ENCODE measurements at regions not wholly inside any gene's neighbourhood (a gene's known extent, or its start where the extent isn't known, plus 50 kb on each side); places are given as distances from the start of the nearest gene placed in this dataset.

DNA sequence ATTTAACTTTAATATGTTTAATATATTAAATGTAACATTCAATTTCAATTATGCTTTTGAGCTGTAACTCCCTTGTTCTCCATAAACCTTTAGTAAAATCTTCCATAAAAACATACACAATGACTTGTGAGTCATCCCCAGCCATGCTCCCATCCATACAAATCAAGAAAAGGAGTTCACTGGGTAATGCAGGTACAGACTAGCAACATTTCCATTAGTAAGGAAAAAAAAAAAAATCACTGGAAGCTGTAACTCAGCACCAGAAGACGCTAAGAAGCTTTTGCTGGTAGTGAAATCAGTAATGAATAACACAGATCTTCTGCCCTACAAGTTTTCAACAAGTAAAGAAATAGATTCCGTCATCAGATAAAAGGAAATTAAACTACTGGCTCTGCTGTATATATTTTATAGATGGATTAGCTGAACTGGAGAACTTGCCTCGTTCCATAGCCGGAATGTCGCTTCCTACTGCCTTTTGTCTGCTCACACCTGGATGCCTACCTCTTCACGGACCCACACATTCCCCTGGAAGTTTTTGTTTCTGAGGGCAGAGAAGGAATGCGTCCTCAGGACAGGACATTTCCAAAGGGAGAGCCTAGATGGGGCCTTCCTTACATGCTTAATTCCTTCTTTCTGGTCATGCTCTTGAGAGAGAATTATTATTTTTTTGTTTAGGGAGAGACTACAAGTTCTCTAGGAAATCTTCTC lies 298.4 kb upstream of the ANKRD50 start:
- Histone ChIP-seq H3K9me3 (replicated peaks; ENCODE audit: control insufficient read depth, insufficient read depth, low read depth, low read length) (no peaks in the 10 kb centered on the region; the same call in 1 of the 2 replicates), H3K9me1 (ENCODE audit: control insufficient read depth, insufficient read depth, low read length) (no peaks in the 10 kb centered on the region), H3K27ac (ENCODE audit: extremely low read depth, low read depth, low read length) (no peak overlapping the region), H2AFZ (ENCODE audit: low read depth, low read length) (no peak overlapping the region), H3K36me3 (ENCODE audit: control insufficient read depth, insufficient read depth, low read length) (no peaks in the 10 kb centered on the region), H3K9ac (ENCODE audit: insufficient read depth in 1 of 2, low read depth in 2 of 2, low read length in 2 of 2) (no peak overlapping the region), H3K27me3 (ENCODE audit: control insufficient read depth in 2 of 2, insufficient read depth in 2 of 2, low read length in 2 of 2) (no peaks in the 10 kb centered on the region), H3K4me2 (ENCODE audit: insufficient read depth, low read length) (no peak overlapping the region), H3K79me2 (ENCODE audit: control insufficient read depth, insufficient read depth, low read length) (no peaks in the 10 kb centered on the region), H3K4me1 (replicated peaks in 1 of 2; ENCODE audit: control insufficient read depth in 2 of 2, insufficient read depth in 2 of 2, low read length in 2 of 2) (no peaks in the 10 kb centered on the region), H4K20me1 (replicated peaks; ENCODE audit: control insufficient read depth, insufficient read depth, low read length) (no peaks in the 10 kb centered on the region), H3K4me3 (no peak overlapping the region)
- ATAC-seq (no peak), DNase-seq (ENCODE audit: extremely low read depth in 1 of 4, low spot score in 3 of 4) (no peak), FAIRE-seq (no peak)
- no TSS peak for BruUV-seq (replicated peaks)
- CTCF ChIA-PET (ENCODE audit: low intra/inter-chr PET ratio): no interaction called here
- intact Hi-C loops (cut with micrococcal nuclease): no loop called here
- 0% methylated on average over 7 of the region's 7 CpGs for WGBS (ENCODE audit: insufficient coverage, low coverage, missing lambda C conversion rate)
- POLR2A ChIA-PET: no interaction called here
- in situ Hi-C loops (cut with MboI): no loop called here
- no peak for TF ChIP-seq RB1 (IDR thresholded peaks at IDR 0.05; ENCODE audit: low read depth)
- TF ChIP-seq FOXJ3 (CRISPR knock-in tag; IDR thresholded peaks at IDR 0.05): no peak
- TF ChIP-seq, protein P1, sequence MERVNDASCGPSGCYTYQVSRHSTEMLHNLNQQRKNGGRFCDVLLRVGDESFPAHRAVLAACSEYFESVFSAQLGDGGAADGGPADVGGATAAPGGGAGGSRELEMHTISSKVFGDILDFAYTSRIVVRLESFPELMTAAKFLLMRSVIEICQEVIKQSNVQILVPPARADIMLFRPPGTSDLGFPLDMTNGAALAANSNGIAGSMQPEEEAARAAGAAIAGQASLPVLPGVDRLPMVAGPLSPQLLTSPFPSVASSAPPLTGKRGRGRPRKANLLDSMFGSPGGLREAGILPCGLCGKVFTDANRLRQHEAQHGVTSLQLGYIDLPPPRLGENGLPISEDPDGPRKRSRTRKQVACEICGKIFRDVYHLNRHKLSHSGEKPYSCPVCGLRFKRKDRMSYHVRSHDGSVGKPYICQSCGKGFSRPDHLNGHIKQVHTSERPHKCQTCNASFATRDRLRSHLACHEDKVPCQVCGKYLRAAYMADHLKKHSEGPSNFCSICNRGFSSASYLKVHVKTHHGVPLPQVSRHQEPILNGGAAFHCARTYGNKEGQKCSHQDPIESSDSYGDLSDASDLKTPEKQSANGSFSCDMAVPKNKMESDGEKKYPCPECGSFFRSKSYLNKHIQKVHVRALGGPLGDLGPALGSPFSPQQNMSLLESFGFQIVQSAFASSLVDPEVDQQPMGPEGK (CRISPR knock-in tag; IDR thresholded peaks at IDR 0.05; ENCODE audit: borderline replicate concordance): no peak
- no peak for TF ChIP-seq ZFP30 (CRISPR knock-in tag; IDR thresholded peaks at IDR 0.05; ENCODE audit: borderline replicate concordance)
- TF ChIP-seq, protein P2, sequence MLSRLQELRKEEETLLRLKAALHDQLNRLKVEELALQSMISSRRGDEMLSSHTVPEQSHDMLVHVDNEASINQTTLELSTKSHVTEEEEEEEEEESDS (CRISPR knock-in tag; IDR thresholded peaks at IDR 0.05): no peak
- TF ChIP-seq, protein P3, sequence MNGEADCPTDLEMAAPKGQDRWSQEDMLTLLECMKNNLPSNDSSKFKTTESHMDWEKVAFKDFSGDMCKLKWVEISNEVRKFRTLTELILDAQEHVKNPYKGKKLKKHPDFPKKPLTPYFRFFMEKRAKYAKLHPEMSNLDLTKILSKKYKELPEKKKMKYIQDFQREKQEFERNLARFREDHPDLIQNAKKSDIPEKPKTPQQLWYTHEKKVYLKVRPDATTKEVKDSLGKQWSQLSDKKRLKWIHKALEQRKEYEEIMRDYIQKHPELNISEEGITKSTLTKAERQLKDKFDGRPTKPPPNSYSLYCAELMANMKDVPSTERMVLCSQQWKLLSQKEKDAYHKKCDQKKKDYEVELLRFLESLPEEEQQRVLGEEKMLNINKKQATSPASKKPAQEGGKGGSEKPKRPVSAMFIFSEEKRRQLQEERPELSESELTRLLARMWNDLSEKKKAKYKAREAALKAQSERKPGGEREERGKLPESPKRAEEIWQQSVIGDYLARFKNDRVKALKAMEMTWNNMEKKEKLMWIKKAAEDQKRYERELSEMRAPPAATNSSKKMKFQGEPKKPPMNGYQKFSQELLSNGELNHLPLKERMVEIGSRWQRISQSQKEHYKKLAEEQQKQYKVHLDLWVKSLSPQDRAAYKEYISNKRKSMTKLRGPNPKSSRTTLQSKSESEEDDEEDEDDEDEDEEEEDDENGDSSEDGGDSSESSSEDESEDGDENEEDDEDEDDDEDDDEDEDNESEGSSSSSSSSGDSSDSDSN (IDR thresholded peaks at IDR 0.05; ENCODE audit: borderline replicate concordance in 1 of 2, low read depth in 2 of 2, low read length in 2 of 2): no peak
- no peak for TF ChIP-seq ZNF41 (CRISPR knock-in tag; conservative IDR thresholded peaks at IDR 0.05)
- TF ChIP-seq MCM7 (IDR thresholded peaks at IDR 0.05): no peak
- no peak for TF ChIP-seq SMC3 (conservative IDR thresholded peaks at IDR 0.05; ENCODE audit: insufficient read depth, low read depth, low read length)
